ENCODE measurements at regions not wholly inside any gene's neighbourhood (a gene's known extent, or its start where the extent isn't known, plus 50 kb on each side); places are given as distances from the start of the nearest gene placed in this dataset.

- Histone ChIP-seq H3K4me1 (ENCODE audit: insufficient read depth, low read length) (no peaks in the 10 kb centered on the region; the same call in 1 of the 2 replicates), H4K8ac (replicated peaks; ENCODE audit: insufficient read length, low read depth, low read length) (no peak overlapping the region), H2BK12ac (ENCODE audit: insufficient read length, low read depth, low read length) (no peak overlapping the region), H2BK120ac (ENCODE audit: low read depth, low read length, poor library complexity, severe bottlenecking) (no peak overlapping the region), H3K27ac (ENCODE audit: insufficient read length, low read depth, low read length) (no peak overlapping the region), H2AK5ac (ENCODE audit: insufficient read length, low read length) (no peak overlapping the region), H4K91ac (ENCODE audit: insufficient read length, low read depth, low read length) (no peak overlapping the region), H2BK20ac (ENCODE audit: low read depth, low read length, poor library complexity, severe bottlenecking) (no peak overlapping the region), H3K9ac (ENCODE audit: extremely low read depth, insufficient read length, low read length) (no peak overlapping the region), H3K4me2 (ENCODE audit: insufficient read depth, insufficient read length, low read length) (no peak overlapping the region), H3K27me3 (ENCODE audit: insufficient read depth, low read length) (no peaks in the 10 kb centered on the region), H4K5ac (ENCODE audit: insufficient read length, low read depth, low read length) (no peak overlapping the region), H2AFZ (ENCODE audit: low read length) (peak overlapping the region; percentile 72), H4K20me1 (ENCODE audit: control insufficient read depth, insufficient read depth, insufficient read length) (no peaks in the 10 kb centered on the region), H2BK5ac (ENCODE audit: insufficient read length, low read length) (no peak overlapping the region), H3K23ac (ENCODE audit: insufficient read length, low read depth, low read length) (no peak overlapping the region), H3T11ph (ENCODE audit: low read length) (no peak overlapping the region), H3K79me2 (ENCODE audit: insufficient read depth, low read length) (no peaks in the 10 kb centered on the region), H3K56ac (ENCODE audit: insufficient read length, low read depth, low read length) (no peak overlapping the region), H3K18ac (ENCODE audit: insufficient read length, low read depth, low read length) (no peak overlapping the region), H3K23me2 (ENCODE audit: insufficient read length, low read depth, low read length, poor library complexity, severe bottlenecking) (no peaks in the 10 kb centered on the region), H2BK15ac (ENCODE audit: low read depth, low read length) (no peak overlapping the region), H3K9me3 (ENCODE audit: control insufficient read depth, low read depth, low read length) (no peaks in the 10 kb centered on the region), H3K79me1 (ENCODE audit: insufficient read depth, low read depth, low read length, poor library complexity, severe bottlenecking) (no peaks in the 10 kb centered on the region), H3K4ac (ENCODE audit: low read depth, low read length) (no peak overlapping the region), H3K14ac (ENCODE audit: insufficient read depth, low read length) (no peak overlapping the region)
- H3K27me3 Mint-ChIP-seq (ENCODE audit: low read depth) = peaks cover 2% of the 10 kb centered on the region; the same call in 1 of the 2 replicates
- peak; percentile 70 for DNase-seq
- WGBS (ENCODE audit: extremely low coverage, insufficient read length, low lambda C conversion rate) = no CpG with 5 or more reads among the region's 3 CpGs
- H3K27ac Mint-ChIP-seq = no peak overlapping the region
- no peak overlapping the region for H3K4me3 Mint-ChIP-seq
- H3K36me3 Mint-ChIP-seq (ENCODE audit: insufficient read depth in 1 of 3, low read depth in 3 of 3) = 0 out of 7 replicates have a peak, but pooled peaks cover 0 to 2% (median 0%) of the 10 kb centered on the region in 3 experiments
- H3K9me3 Mint-ChIP-seq = peaks cover 0 to 3% of the 10 kb centered on the region in 2 experiments; a peak in 2 of 5 replicates
- TF ChIP-seq CTCF (conservative IDR thresholded peaks at IDR 0.05) = peak; percentile 86
- peaks cover 11 to 17% of the 10 kb centered on the region in 2 experiments for H3K4me1 Mint-ChIP-seq
Measured at GRCh38 chr1:233518344-233518743, 95.6 kb upstream of the KCNK1 start.

Measured in H9 (cell line).